NCI-H748 treated with DMSO at 0.1 percent for 48 hours (cell line): ENCODE measurements at regions not wholly inside any gene's neighbourhood (a gene's known extent, or its start where the extent isn't known, plus 50 kb on each side); places are given as distances from the start of the nearest gene placed in this dataset.
A peak's percentile ranks its signal among the peaks of the same experiment; 100 is the strongest.
"Not testable (repeated sequence)": the region's sequence is repeated elsewhere in the genome, so short reads cannot be mapped to it uniquely, and the experiment has no call there.

Experiments used
- DNase-seq: peaks from one replicate; lab custom pipeline; 2025; lab: John Stamatoyannopoulos, UW

GRCh38 chr21:14754682-14755081 lies 208.6 kb upstream of the SAMSN1 start:
- no peak for DNase-seq

GRCh38 chr21:14754259-14754604 lies 208.1 kb upstream of the SAMSN1 start:
- no peak for DNase-seq

DNA sequence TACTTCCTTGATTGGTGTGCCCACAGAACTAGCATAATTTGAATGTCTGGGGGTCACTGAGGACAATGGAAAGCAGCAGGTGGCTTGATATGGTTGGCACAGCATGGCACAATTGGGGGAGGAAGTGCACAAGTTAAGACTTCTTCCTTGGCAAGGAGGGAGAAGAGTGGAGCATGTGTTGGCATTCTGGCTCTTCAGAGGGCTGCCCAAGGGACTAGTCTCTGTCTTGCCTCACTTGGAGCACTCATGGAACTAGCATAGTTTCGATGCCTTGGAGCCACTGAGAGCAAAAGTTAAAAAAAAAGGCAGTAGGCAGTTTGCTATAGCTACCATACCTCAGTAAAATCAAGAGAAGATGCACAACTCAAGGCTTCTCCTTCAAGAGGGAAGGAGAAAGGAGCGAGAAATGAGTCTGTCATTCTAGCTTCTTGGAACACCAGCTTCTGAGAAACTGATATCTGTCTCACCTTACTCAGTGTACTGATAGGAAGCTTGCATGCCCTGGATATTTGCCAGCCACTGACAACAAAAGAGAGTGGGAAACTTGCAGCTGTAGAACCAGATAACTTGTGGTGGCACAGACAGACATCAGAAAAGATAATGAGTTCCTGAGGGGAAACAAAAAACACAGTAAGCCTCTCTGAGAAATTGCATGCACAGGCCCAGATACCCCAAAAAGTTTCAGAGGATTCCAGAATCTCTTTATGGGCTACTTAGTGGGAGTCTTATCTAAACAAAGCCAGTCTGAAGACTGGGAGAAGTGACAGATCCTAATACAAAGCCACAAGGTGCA lies 207.5 kb upstream of the SAMSN1 start:
- no peak for DNase-seq

GRCh38 chr21:14753069-14753465 lies 207.0 kb upstream of the SAMSN1 start:
- no peak for DNase-seq

DNA sequence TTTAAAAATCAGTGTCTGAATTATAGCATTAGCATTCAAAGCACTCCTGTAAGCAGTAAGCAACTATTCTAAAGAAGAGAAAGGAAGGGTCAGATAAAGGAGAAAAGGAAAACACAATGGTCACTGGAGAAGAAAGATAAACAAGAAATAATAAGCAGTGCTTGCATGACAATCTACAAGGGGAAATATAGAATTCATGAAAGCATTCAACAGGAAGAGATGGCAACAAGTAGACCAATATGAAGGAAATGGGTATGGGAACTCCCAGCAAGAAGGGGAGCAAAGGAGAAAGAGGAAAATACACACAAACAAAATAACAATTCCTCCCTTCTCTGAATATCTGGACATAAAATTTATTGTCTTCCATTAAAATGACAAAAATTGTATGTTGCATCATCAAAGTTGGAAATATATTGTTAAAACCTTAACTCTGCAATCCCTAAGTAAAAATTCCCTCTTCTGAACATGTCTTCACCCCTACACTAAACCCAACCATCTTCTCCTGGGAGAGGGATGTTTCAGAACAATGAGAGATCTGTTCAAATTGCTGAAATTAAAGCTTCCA lies 206.3 kb upstream of the SAMSN1 start:
- DNase-seq: no peak

DNA sequence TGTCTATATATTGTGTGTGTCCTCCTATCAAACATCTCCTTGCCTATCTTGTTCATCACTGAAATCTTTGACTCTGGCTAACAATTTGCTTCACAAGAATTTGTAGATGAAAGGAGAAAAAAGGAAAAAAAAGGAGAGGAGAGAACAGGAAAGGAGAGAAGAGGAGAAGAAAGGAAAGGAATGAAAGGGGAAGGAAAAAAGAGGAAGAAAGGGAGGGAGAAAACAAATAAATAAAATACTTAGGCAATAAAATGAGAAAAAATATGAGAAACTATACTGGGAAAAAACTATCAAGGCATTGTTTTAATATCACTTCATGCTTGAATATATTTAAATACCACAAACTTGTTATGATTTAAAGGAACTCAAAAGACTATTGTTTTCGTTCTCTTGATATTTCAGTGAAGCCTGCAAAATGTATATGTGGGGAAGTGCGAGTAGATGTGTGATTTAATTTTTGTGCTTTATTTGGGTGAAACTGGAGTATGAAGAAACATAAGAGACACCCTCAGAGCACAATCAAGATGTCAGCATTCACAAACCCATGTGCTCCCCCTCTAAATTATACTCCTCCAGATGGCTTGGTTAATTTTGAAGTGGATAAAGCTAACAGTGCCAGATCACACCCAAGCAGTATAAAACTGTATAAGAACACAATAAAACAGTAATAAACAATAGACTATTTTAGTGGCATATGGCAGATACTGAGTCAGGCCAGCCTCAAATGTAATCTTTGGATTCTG lies 205.7 kb upstream of the SAMSN1 start:
- DNase-seq: no peak

DNA sequence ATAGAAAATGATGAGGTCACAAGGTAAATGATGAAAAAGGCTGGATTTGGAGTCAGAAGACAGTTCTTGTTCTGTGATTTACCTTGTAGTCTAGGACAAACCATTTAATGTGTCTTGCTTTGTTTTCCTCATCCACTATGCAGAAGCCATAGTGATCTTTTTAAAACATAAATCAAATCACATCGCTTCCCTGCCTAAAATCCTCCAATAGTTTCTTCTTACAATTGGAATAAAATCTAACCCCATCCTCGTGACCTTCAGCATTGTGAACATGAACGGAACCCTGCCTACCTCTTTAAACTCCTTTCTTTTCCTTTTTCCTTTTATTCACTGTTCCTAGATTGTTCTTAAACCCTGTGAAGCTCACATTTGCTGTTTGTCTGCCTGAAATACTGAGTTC lies 204.9 kb upstream of the SAMSN1 start:
- DNase-seq: no peak

DNA sequence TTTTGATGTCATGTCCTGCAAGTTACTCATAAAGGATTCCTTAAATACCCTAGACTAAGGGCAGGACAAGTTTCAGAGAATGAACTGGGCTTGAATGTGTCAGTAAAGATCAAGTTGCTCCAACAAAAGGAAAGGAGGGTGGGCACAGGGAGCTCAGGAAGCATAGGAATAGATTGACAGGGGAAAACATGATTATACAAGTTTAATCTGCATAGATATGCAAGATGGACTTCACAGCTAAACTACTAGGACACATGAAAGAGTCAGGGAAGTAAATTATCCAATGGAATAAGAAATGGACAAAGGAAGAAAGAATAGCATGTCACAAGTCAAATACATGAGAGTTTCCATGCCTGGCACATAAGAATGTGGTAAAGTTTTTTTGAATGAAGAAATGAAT lies 203.9 kb upstream of the SAMSN1 start:
- no peak for DNase-seq

DNA sequence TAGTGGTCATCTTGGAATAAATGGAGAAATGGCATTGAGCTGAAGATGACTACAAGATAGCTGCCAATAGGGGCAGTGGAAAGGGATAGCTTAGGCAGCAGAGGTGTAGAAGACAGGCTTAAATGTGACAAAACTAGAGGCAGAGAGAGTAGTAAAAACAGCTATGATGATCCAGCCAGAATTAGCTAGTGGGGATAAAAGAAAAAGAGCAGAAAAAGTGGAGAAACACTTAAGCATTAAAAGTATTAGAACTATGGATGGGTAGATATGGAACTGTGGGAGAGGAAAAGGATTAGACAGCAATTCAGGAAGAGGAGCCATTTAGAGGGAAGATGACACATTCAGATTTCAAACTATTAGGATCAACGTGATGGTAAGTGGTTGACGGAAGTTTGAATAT lies 202.5 kb upstream of the SAMSN1 start:
- no peak for DNase-seq

- DNase-seq: no peak
These were observed 198.3 kb upstream of the SAMSN1 start for GRCh38 chr21:14744368-14744767.

DNA sequence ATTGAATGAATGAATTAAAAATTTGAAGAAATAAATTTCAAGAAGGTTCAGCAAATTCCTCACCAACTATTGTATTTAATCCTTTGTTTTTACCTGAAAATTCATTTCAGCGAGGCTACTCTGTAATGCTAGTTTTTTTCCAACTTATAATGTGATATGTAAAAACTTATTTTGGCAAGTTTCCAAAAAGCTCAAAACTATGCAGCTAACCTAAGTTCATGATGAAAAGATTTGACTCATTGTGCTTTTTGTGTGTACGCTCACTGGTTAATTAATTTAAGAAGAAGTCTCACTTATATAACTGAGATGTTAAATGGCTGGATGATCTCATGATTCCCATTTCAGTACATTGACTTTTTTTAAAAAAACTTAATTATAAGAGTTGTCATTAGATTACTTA lies 196.0 kb upstream of the SAMSN1 start:
- no peak for DNase-seq

- no peak for DNase-seq
These were observed 195.1 kb upstream of the SAMSN1 start for GRCh38 chr21:14741256-14741655.

DNA sequence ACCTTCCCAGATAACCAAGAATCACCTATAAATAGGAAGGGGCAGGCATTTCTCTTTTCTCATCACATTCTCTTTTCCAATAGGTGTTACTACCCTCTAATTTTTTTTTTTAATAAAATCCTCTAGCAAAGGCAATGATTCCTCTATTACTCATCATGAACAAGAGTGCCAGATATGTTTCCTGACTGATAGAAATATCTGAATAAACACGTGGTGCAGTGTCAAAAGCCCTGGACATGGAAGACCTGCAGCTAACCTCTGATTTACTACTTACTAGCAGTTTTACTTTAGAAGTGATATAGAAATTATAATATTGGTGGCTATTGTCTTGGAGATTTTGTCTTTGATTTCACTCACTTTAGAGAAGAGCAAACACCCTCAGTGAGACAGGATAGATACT lies 194.6 kb upstream of the SAMSN1 start:
- no peak for DNase-seq

DNA sequence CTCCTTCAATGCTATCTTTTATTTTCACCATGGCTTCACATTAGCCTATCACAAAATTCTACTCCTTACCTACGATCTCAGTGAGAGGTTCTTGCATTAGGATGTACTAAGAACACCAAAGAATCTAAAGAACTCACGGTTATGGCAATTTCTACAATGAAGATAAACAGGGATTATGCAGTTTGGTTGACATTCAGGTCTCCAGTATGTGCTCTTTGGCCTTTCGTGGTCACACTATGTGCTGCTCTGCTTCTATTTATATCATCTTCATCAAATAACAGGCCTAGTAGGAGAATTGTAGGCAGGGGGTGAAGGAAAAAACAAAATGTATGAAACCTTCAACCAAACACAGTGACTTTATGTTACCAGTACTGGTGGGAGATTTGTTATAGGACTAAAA lies 194.0 kb upstream of the SAMSN1 start:
- no peak for DNase-seq

- no peak for DNase-seq
These were observed 193.5 kb upstream of the SAMSN1 start for GRCh38 chr21:14739590-14739989.

GRCh38 chr21:14738576-14738975 lies 192.5 kb upstream of the SAMSN1 start:
- DNase-seq: not testable (repeated sequence)

DNA sequence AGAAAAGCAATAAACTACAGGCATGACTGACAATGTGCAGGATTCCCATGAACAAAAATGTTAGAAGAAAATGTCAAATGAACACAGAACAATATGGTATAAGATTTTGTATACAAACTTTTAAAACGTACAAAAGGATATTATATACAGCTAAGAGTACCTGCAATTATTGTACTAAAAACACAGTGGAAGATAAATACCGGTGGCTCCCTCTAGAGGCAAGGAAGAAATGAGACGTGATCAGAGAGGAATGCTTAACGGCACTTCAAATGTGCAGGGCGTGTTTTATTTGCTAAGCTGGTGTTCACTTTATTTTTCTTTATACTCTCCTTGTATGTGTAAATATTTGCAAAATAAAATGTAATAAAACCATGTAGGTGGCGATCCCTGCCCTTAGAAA lies 191.8 kb upstream of the SAMSN1 start:
- DNase-seq: peak; percentile 36

GRCh38 chr21:14737284-14737691 lies 191.2 kb upstream of the SAMSN1 start:
- DNase-seq: no peak

- DNase-seq: no peak
These were observed 190.6 kb upstream of the SAMSN1 start for GRCh38 chr21:14736672-14737071.

- DNase-seq: no peak
These were observed 190.0 kb upstream of the SAMSN1 start for GRCh38 chr21:14736162-14736561.

- DNase-seq: no peak
These were observed 188.7 kb upstream of the SAMSN1 start for GRCh38 chr21:14734833-14735232.

GRCh38 chr21:14734191-14734590 lies 188.1 kb upstream of the SAMSN1 start:
- DNase-seq: no peak

GRCh38 chr21:14725219-14725618 lies 179.1 kb upstream of the SAMSN1 start:
- DNase-seq: no peak
